Panc1 (cell line): ENCODE measurements at regions not wholly inside any gene's neighbourhood (a gene's known extent, or its start where the extent isn't known, plus 50 kb on each side); places are given as distances from the start of the nearest gene placed in this dataset.
A peak's percentile ranks its signal among the peaks of the same experiment; 100 is the strongest.

Experiments
- CTCF ChIP-seq: fragments of 450-650 bp; IDR thresholded peaks from 2 replicates; pipeline ENCODE4 v1.5.1; 2017; ENCODE audit warnings: mild to moderate bottlenecking
- POLR2AphosphoS5 ChIP-seq: IDR thresholded peaks from 2 replicates; pipeline ENCODE4 v1.6.1; 2012; ENCODE audit warnings: mild to moderate bottlenecking, low read depth, low read length, moderate library complexity

DNA sequence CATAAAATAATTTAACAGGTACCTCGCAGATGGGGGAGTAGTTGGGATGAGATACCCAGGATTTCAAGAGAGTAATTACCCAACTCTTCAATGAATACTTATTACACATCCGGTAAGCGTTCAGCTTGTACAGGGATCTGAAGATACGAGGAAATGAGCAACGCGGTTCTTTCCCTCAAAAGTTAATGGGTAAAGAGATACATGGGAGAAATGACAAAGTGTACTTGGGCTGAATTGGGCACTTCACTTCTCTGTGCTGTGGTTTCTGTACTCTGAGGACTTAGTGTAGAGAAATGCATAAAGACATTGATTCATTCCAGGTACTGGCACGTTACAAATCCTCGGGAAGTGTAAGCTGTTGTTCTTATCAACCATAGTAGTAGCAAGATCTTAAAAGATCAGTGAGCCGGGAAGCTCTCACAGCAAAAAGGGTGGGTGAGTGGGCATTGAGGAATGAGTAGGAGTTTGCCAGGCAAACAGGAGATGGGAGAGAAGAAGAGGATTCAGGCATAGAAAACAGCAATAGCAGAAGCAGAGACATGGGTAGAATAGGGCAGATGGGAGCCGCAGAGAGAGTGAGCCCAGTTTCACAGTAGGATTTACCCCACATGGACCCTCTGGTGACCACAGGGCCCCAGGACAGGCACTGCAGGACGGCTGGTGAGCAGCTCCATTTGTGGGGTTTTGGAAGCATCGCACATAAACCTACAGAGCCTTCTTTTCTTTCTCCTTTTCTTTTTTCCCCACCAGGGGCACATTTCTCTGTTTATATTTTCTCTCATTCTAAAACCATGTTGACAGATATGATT lies 304.3 kb upstream of the PITRM1 start:
- TF ChIP-seq CTCF (peak; percentile 22; the same call in 1 of the 2 replicates), POLR2AphosphoS5 (no peak)
